Activated B cell treated with CpG ODN at 0.5 μM for 24 hours (primary cell): ENCODE measurements at regions not wholly inside any gene's neighbourhood (a gene's known extent, or its start where the extent isn't known, plus 50 kb on each side); places are given as distances from the start of the nearest gene placed in this dataset.

Source experiments
- ATAC-seq: fragments of 200-7000 bp; cut with Tn5 transposase; one replicate; pipeline ENCODE4 v1.10.0; 2021; ENCODE audit warnings: low read depth, mild to moderate bottlenecking, moderate library complexity
- CTCF ChIA-PET: fragments of 350-600 bp; sonication (Branson Sonifier 250); formaldehyde crosslinking; loops from one replicate; lab custom pipeline; 2021; ENCODE audit warnings: antibody characterized with exemption; lab: Charles Lee
- POLR2A ChIA-PET: fragments of 350-600 bp; sonication (Branson Sonifier 250); formaldehyde crosslinking; loops from one replicate; lab custom pipeline; 2021; ENCODE audit warnings: antibody characterized with exemption; lab: Charles Lee
- DNase-seq: peaks from one replicate; pipeline ENCODE4 v3.0.0; 2022
- H3K27ac Mint-ChIP-seq: one replicate; pipeline ENCODE4 v1.8.0; 2020; ENCODE audit warnings: mixed read lengths
- H3K27me3 Mint-ChIP-seq: one replicate; pipeline ENCODE4 v1.8.0; 2021; ENCODE audit warnings: mixed read lengths
- H3K36me3 Mint-ChIP-seq: one replicate; pipeline ENCODE4 v1.8.0; 2021; ENCODE audit warnings: low read depth, mixed read lengths
- H3K4me1 Mint-ChIP-seq: one replicate; pipeline ENCODE4 v1.8.0; 2021; ENCODE audit warnings: mixed read lengths
- H3K4me3 Mint-ChIP-seq: one replicate; pipeline ENCODE4 v1.8.0; 2020; ENCODE audit warnings: mild to moderate bottlenecking, mixed read lengths
- H3K9me3 Mint-ChIP-seq: one replicate; pipeline ENCODE4 v1.8.0; 2020; ENCODE audit warnings: mixed read lengths
- CTCF ChIP-seq: fragments of 200-600 bp; IDR thresholded peaks from one replicate; pipeline ENCODE4 v1.8.0; 2022; ENCODE audit warnings: antibody characterized with exemption, mild to moderate bottlenecking
- intact Hi-C: fragments of 100-400 bp; cut with micrococcal nuclease; formaldehyde crosslinking; loops from one replicate; pipeline ENCODE4 v1.15.1; 2024

GRCh38 chr9:27668280-27668679 is 95.0 kb upstream of the C9orf72 start:
- Mint-ChIP-seq H3K27ac (no peak overlapping the region), H3K36me3 (no peaks in the 10 kb centered on the region), H3K27me3 (peaks cover 3% of the 10 kb centered on the region), H3K9me3 (no peaks in the 10 kb centered on the region), H3K4me3 (no peak overlapping the region), H3K4me1 (no peaks in the 10 kb centered on the region)
- no peak for TF ChIP-seq CTCF
- ATAC-seq: no peak
- ChIA-PET CTCF (no interaction called here), POLR2A (no interaction called here)
- DNase-seq: no peak
- intact Hi-C loops: no loop called here

GRCh38 chr9:27671636-27672035 is 98.4 kb upstream of the C9orf72 start:
- Mint-ChIP-seq H3K4me3 (no peak overlapping the region), H3K4me1 (no peaks in the 10 kb centered on the region), H3K27ac (no peak overlapping the region), H3K36me3 (no peaks in the 10 kb centered on the region), H3K27me3 (peaks cover 8% of the 10 kb centered on the region), H3K9me3 (no peaks in the 10 kb centered on the region)
- ATAC-seq (no peak), DNase-seq (no peak)
- ChIA-PET POLR2A (no interaction called here), CTCF (no interaction called here)
- intact Hi-C loops: no loop called here
- TF ChIP-seq CTCF: no peak

DNA sequence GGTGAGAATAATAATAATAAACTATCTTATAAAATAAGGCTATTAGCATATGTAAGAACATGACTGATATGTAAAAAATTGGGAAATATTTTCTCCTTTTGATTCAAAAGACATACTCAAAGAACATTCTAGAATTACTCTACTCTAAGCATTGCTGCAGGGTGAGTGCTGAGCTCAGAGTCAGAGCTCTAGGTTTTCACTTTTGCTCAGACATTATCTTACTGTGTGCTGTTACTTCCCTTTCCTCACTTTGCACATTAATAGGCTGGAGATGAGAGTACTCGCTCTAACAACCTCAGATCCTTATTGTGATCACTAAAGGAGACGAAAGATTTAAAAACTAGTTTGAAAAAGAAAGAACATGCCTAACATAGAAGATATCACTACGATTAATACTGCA is 99.4 kb upstream of the C9orf72 start:
- intact Hi-C loops: no loop called here
- Mint-ChIP-seq H3K27ac (no peak overlapping the region), H3K27me3 (peaks cover 8% of the 10 kb centered on the region), H3K36me3 (no peaks in the 10 kb centered on the region), H3K9me3 (no peaks in the 10 kb centered on the region), H3K4me1 (no peaks in the 10 kb centered on the region), H3K4me3 (no peak overlapping the region)
- ChIA-PET CTCF (no interaction called here), POLR2A (no interaction called here)
- DNase-seq (no peak), ATAC-seq (no peak)
- TF ChIP-seq CTCF: no peak

DNA sequence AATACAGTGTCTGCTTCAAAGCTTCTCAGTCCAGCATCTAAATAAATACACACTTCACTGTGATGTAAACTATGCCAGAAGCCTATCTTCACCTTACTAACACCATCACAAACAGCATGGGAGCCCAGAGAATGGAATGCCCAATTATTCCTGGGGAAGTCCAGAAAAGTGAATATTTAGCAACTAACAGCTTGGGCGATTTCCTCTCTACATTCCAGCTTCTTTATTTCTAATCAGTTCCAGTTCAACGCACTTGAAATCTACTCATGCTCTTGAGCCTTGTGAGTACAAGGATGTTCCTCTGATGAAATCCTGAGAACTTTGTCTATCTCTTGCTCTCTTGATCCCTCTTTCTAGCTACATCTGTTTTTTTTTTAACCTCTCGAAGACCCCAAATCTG is 100.4 kb upstream of the C9orf72 start:
- TF ChIP-seq CTCF: no peak
- no peak overlapping the region for H3K4me3 Mint-ChIP-seq
- DNase-seq (no peak), ATAC-seq (no peak)
- peaks cover 9% of the 10 kb centered on the region for H3K27me3 Mint-ChIP-seq
- ChIA-PET POLR2A (no interaction called here), CTCF (no interaction called here)
- no peaks in the 10 kb centered on the region for H3K36me3 Mint-ChIP-seq
- intact Hi-C loops: no loop called here
- H3K9me3 Mint-ChIP-seq: no peaks in the 10 kb centered on the region
- no peak overlapping the region for H3K27ac Mint-ChIP-seq
- no peaks in the 10 kb centered on the region for H3K4me1 Mint-ChIP-seq

- ChIA-PET POLR2A (no interaction called here), CTCF (no interaction called here)
- ATAC-seq: no peak
- Mint-ChIP-seq H3K36me3 (no peaks in the 10 kb centered on the region), H3K27me3 (peaks cover 9% of the 10 kb centered on the region), H3K4me3 (no peak overlapping the region), H3K27ac (no peak overlapping the region), H3K9me3 (no peaks in the 10 kb centered on the region), H3K4me1 (no peaks in the 10 kb centered on the region)
- no peak for TF ChIP-seq CTCF
- intact Hi-C loops: no loop called here
- DNase-seq: no peak
These were observed 102.1 kb upstream of the C9orf72 start for GRCh38 chr9:27675354-27675753.
